ENCODE measurements at regions not wholly inside any gene's neighbourhood (a gene's known extent, or its start where the extent isn't known, plus 50 kb on each side); places are given as distances from the start of the nearest gene placed in this dataset.

DNA sequence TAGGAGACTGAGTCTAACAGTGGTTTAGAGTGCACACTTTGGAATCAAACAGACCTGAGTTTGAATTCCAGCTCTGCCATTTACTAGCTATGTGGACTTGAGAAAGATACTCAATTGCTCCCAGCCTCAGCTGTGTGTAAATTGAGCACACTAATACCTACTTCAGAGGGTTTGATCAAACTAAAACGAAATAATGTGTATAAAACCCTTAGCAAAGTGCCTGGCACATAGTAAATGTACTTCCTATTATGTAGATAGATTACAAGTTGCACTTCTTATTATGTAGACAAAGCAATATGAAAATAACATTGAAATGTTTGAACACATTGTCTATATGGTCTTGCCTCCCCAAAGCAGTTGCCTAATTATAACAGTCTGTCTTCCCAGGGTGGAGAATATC, 180.6 kb downstream of the ANXA2 start:
- ATAC-seq (ENCODE audit: low read depth) (no peak), DNase-seq (no peak)
- Mint-ChIP-seq H3K9me3 (no peaks in the 10 kb centered on the region), H3K27ac (no peak overlapping the region), H3K4me1 (no peaks in the 10 kb centered on the region), H3K4me3 (no peak overlapping the region), H3K27me3 (peaks cover 15% of the 10 kb centered on the region), H3K36me3 (no peaks in the 10 kb centered on the region)
- POLR2A ChIA-PET: no interaction called here

DNA sequence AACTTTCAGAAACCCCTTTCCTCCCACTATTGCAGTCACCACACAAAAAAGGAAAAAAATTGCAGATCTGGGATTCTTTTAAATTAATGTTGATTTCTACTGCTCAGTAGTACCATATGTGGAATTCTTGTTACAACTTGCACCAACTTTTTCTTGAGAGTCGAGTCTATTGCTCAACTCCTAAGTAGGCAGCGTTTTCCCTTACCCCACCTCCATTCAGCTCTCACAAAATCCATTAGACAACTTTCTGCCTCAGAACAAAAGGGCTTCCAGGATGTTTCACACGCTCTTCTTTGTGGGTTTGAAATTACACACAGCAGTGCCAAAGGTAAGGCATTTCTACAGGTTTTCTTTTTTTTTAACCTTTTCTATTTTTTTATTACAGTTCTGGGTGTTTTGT, 179.5 kb downstream of the ANXA2 start:
- ATAC-seq (ENCODE audit: low read depth): no peak

DNA sequence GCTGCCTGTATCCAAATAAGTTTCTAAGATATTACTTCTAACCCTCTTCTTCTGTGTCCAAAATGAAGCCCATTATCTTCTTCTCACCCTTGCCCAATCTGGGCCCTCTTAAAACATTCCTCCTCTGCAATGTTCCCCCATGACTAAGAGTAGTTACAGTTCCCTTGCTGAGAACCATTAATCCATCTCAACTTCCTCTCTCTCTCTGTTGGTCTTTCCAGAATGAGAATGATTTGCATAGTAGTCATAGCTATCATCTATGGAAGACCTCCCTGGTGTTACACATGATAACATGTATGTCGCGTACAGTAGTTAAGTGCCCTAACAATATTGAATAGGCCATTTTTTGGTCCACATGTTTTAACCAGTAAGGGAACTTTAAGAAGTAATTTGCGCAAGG, 177.9 kb downstream of the ANXA2 start:
- Mint-ChIP-seq H3K4me3 (no peak overlapping the region), H3K27ac (no peak overlapping the region), H3K9me3 (no peaks in the 10 kb centered on the region), H3K36me3 (no peaks in the 10 kb centered on the region), H3K4me1 (no peaks in the 10 kb centered on the region), H3K27me3 (peaks cover 15% of the 10 kb centered on the region)
- ATAC-seq (ENCODE audit: low read depth) (no peak), DNase-seq (no peak)
- POLR2A ChIA-PET: no interaction called here

More for the DNA sequence above, 179.5 kb downstream of the ANXA2 start:
- Mint-ChIP-seq H3K27me3 (peaks cover 15% of the 10 kb centered on the region), H3K9me3 (no peaks in the 10 kb centered on the region), H3K4me3 (no peak overlapping the region), H3K36me3 (no peaks in the 10 kb centered on the region), H3K4me1 (no peaks in the 10 kb centered on the region), H3K27ac (no peak overlapping the region)
- POLR2A ChIA-PET: no interaction called here
- DNase-seq: no peak

DNA sequence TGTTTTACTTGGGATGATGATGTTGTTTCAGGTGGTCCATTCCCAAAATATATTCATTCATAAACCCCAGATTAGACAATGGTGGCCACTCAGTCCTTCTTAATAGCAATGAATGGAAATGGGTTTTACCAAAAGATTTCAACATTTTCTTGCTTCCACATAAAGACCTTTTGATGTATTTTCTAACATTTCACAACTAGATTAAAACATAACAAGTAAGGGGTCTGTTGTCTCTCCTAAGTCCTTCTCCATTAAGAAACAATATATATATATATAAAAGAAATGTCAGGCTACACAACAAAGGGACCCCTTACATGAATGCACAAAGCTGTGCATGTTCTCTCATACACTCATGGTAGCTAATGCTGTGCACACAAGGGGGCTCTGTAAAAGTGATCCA, 176.4 kb downstream of the ANXA2 start:
- Mint-ChIP-seq H3K36me3 (no peaks in the 10 kb centered on the region), H3K27ac (no peak overlapping the region), H3K4me3 (no peak overlapping the region), H3K4me1 (peaks cover 2% of the 10 kb centered on the region), H3K9me3 (no peaks in the 10 kb centered on the region), H3K27me3 (peaks cover 12% of the 10 kb centered on the region)
- POLR2A ChIA-PET: no interaction called here
- DNase-seq (no peak), ATAC-seq (ENCODE audit: low read depth) (no peak)

DNA sequence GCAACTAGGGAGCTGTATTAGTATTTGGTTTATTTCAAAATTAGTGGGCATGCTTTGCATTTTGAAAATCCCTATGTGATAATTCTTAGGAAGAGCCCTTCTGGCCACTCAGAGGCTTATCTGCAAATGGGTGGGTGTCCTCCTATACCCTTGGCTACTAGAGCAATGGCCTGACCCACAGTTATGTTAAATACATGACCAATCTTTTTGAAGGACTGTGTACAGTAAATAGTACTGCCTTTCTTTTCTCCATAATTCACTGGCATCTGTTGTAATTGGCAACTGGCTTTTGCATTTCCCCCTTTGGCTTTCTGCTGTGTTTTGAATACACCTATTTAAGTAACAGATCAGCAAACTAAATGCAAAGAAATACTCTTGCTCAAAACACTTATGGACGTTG, 175.4 kb downstream of the ANXA2 start:
- peaks cover 2% of the 10 kb centered on the region for H3K4me1 Mint-ChIP-seq
- peaks cover 10% of the 10 kb centered on the region for H3K27me3 Mint-ChIP-seq
- H3K4me3 Mint-ChIP-seq: no peak overlapping the region
- H3K9me3 Mint-ChIP-seq: no peaks in the 10 kb centered on the region
- ATAC-seq (ENCODE audit: low read depth): no peak
- POLR2A ChIA-PET: no interaction called here
- DNase-seq: no peak
- no peaks in the 10 kb centered on the region for H3K36me3 Mint-ChIP-seq
- no peak overlapping the region for H3K27ac Mint-ChIP-seq

DNA sequence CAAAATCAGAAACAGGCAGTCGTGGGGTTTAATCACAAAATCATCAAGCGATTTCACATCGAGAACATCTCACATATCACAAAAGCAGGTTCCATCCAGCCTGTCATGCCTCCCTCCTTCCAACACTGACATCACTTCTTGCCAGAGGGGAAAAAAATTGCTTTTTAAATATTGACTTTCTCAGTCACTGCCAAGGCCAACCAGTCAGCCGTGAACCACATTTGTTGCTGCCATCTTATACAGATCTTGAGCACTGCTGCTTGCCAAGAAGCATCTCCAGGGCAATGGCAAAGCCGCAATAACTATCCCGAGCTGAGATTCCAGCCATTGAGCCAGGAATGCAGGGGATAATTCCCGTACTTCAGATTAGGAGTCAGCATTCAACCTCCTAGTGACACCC, 174.6 kb downstream of the ANXA2 start:
- DNase-seq (no peak), ATAC-seq (ENCODE audit: low read depth) (no peak)
- POLR2A ChIA-PET: no interaction called here
- no peaks in the 10 kb centered on the region for H3K36me3 Mint-ChIP-seq
- peaks cover 2% of the 10 kb centered on the region for H3K4me1 Mint-ChIP-seq
- peaks cover 10% of the 10 kb centered on the region for H3K27me3 Mint-ChIP-seq
- H3K9me3 Mint-ChIP-seq: no peaks in the 10 kb centered on the region
- no peak overlapping the region for H3K4me3 Mint-ChIP-seq
- H3K27ac Mint-ChIP-seq: no peak overlapping the region

DNA sequence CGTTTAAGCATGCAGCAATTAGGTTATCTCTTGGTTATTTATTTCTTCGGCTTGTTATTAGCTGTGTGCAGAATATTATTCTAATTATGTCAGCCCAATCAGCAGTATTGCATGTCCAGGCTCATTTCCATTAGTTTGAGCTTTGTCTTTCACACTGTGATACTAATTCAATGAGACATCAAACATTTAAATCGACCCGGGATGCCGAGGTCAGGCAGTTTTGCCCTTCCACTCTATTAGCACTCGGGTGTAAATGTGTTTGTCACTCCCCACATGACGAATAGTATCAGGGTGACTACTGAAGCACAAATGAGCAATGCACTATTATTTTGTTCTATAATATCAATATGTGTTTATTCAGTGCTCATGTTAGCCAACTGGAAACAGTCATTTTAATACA, 170.9 kb downstream of the ANXA2 start:
- H3K27ac Mint-ChIP-seq: no peak overlapping the region
- DNase-seq: no peak
- peaks cover 4% of the 10 kb centered on the region for H3K4me1 Mint-ChIP-seq
- no peaks in the 10 kb centered on the region for H3K36me3 Mint-ChIP-seq
- ATAC-seq (ENCODE audit: low read depth): no peak
- no peaks in the 10 kb centered on the region for H3K9me3 Mint-ChIP-seq
- no peak overlapping the region for H3K4me3 Mint-ChIP-seq
- no peaks in the 10 kb centered on the region for H3K27me3 Mint-ChIP-seq
- POLR2A ChIA-PET: no interaction called here

DNA sequence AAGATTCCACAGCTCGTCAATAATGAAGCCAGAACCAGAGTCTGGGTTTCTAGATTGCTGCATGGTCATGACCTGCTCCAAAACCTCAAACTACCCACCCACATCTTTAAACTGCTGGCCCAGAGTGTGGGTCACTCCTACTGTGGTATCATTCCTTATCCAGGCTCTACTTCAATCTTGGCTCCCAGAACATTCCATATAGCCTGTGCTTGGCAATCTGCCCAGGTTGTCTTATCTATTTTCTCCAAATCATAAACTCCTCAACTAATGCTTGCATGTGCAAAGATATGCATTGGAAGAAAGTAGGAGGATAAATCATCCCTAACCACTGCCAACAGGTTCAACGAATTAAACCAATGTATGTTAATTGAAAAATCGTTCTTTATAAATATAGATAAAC, 169.7 kb downstream of the ANXA2 start:
- no peak overlapping the region for H3K27ac Mint-ChIP-seq
- ATAC-seq (ENCODE audit: low read depth) (no peak), DNase-seq (no peak)
- peaks cover 4% of the 10 kb centered on the region for H3K4me1 Mint-ChIP-seq
- POLR2A ChIA-PET: no interaction called here
- H3K4me3 Mint-ChIP-seq: no peak overlapping the region
- H3K27me3 Mint-ChIP-seq: no peaks in the 10 kb centered on the region
- H3K9me3 Mint-ChIP-seq: no peaks in the 10 kb centered on the region
- no peaks in the 10 kb centered on the region for H3K36me3 Mint-ChIP-seq

DNA sequence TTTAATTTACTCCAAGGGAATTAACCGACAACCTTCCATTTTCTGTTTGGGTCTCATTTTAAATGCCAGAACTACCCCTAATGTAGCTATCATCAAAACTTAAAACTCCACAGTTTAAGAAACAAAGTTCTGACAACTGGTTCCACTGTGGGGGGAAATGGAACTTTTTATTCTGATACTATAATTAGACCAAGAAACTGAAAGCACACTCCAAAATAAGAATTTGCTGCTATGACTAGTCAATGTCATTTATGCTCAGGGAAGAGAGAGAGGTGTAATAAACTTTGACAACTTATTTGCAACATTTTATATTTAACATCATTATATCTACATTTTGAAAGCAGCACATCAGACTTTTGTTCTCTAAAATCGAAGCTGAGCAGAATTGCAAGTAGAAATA, 169.2 kb downstream of the ANXA2 start:
- no peaks in the 10 kb centered on the region for H3K36me3 Mint-ChIP-seq
- no peak for ATAC-seq (ENCODE audit: low read depth)
- no peaks in the 10 kb centered on the region for H3K9me3 Mint-ChIP-seq
- no peak overlapping the region for H3K4me3 Mint-ChIP-seq
- H3K27ac Mint-ChIP-seq: no peak overlapping the region
- no peak for DNase-seq
- POLR2A ChIA-PET: no interaction called here
- no peaks in the 10 kb centered on the region for H3K27me3 Mint-ChIP-seq
- H3K4me1 Mint-ChIP-seq: peaks cover 4% of the 10 kb centered on the region

DNA sequence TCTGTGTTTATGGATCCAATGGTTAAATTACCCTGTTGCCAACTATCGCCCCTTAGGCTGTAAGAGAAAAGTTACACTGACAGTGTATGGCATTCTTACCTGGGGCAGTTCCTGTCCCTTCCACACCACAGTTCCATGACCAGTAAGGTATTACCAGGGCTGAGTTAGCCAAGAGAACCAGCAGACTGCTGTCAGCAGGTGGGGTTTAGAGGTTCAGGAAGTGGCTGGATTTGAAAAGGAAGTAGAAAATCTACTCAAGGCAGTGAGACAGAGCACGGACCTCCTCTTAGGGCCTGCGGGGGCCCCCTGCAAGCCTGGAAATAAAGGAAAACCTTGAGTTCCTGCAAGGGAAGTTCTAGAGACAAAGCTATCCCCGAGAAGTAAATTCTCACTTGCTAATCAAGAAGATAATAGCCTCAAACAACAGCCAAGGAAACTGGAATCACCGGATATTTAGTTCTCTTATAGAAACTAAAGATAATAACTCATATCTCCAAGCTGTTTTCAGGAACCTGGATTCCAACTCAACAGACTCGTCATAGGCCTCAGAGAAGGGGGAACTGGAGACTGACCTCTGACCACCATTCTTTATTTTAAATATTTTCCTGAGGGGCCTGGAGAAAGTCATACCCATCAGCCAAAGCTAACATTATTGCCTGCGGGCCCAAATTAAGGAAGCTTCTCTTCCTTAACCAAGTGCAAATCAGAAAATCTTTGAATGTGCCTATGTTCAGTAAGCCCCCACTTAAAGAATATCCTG, 161.7 kb downstream of the ANXA2 start:
- POLR2A ChIA-PET: no interaction called here
- Mint-ChIP-seq H3K27ac (no peak overlapping the region), H3K4me1 (peaks cover 9% of the 10 kb centered on the region), H3K36me3 (peaks cover 7% of the 10 kb centered on the region), H3K4me3 (no peak overlapping the region), H3K9me3 (peaks cover 4% of the 10 kb centered on the region), H3K27me3 (peaks cover 20% of the 10 kb centered on the region)
- DNase-seq: no peak
- ATAC-seq (ENCODE audit: low read depth): peak; percentile 30

DNA sequence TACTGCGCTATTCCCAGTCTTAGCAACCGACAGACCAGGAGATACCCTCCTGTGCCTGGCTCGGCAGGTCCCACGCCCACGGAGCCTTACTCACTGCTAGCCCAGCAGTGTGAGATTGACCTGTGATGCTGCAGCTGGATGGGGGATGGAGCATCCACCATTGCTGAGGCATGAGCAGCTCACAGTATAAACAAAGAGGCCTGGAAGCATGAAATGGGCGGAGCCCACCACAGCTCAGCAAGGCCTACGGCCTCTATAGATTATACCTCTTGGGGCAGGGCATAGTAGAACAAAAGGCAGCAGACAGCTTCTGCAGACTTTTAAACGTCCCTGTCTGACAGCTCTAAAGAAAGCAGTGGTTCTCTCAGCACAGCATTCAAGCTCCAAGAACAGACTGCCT, 160.3 kb downstream of the ANXA2 start:
- Mint-ChIP-seq H3K9me3 (peaks cover 5% of the 10 kb centered on the region), H3K36me3 (peaks cover 7% of the 10 kb centered on the region), H3K27me3 (peaks cover 29% of the 10 kb centered on the region), H3K4me3 (no peak overlapping the region), H3K4me1 (peaks cover 9% of the 10 kb centered on the region), H3K27ac (no peak overlapping the region)
- no peak for DNase-seq
- ATAC-seq (ENCODE audit: low read depth): no peak
- POLR2A ChIA-PET: no interaction called here

DNA sequence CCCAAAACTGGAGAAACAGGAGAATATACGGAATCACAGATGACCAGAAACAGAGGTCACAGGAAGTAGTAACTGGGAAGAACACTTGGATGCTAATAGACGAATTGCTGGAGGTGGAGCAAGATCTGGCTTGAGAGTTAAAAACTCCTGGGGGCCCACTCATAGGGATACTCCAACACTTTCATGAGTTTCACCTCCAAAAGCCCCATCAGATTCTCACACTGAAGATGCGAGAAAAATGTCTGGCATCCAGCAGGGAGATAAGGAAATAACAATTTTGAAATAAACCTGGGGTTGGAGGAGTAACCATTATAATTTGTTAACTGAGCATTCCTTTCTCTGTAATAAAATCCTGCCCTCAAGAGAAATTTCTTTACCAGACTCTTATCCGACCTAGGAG, 154.0 kb downstream of the ANXA2 start:
- Mint-ChIP-seq H3K4me3 (no peak overlapping the region), H3K9me3 (peaks cover 4% of the 10 kb centered on the region), H3K27me3 (peaks cover 71% of the 10 kb centered on the region), H3K36me3 (peaks cover 2% of the 10 kb centered on the region), H3K27ac (peak overlapping the region; percentile 36), H3K4me1 (peaks cover 2% of the 10 kb centered on the region)
- ATAC-seq (ENCODE audit: low read depth): no peak
- POLR2A ChIA-PET: no interaction called here
- DNase-seq: no peak

DNA sequence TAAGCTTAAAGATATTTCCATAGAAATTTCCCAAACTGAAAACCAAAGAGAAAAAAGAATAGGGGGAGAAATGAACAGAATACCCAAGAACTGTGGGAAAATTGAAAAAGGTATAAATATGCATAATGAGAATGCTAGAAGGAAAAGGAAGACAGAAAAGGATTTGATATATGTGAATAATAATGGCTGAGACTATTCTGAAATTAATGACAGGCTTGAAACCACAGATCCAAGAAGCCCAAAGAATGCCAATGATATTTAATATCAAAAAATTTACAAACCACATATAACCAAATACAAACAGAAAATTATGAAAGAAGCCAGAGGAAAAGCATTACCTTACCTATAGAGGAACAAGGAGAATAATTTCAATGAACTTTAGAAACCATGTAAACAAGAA, 153.0 kb downstream of the ANXA2 start:
- ATAC-seq (ENCODE audit: low read depth) (no peak), DNase-seq (no peak)
- Mint-ChIP-seq H3K27me3 (peaks cover 70% of the 10 kb centered on the region), H3K9me3 (peaks cover 2% of the 10 kb centered on the region), H3K4me3 (no peak overlapping the region), H3K27ac (no peak overlapping the region), H3K36me3 (no peaks in the 10 kb centered on the region), H3K4me1 (no peaks in the 10 kb centered on the region)
- POLR2A ChIA-PET: no interaction called here

DNA sequence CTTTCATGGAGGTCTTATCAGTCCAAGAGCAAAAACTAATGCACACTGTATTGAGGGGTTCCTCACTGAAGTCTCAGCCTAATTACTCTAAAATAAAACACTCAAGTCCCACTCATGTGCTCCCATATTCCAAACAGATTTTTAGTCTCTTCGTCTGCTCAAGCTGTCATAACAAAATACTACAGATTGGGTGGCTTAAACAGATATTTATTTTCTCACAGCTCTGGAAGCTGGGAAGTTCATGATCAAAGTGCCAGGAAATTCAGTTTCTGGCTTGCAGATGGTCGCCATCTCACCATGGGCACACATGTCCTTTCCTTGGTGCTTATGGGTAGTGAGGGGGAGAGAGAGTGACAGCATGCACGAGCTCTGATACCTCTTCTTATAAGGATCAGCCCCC, 147.5 kb downstream of the ANXA2 start:
- H3K36me3 Mint-ChIP-seq: no peaks in the 10 kb centered on the region
- H3K4me1 Mint-ChIP-seq: peaks cover 1% of the 10 kb centered on the region
- H3K9me3 Mint-ChIP-seq: no peaks in the 10 kb centered on the region

More for the DNA sequence above, 147.5 kb downstream of the ANXA2 start:
- ATAC-seq (ENCODE audit: low read depth) (no peak), DNase-seq (no peak)
- POLR2A ChIA-PET: no interaction called here
- H3K27me3 Mint-ChIP-seq: peaks cover 51% of the 10 kb centered on the region
- H3K4me3 Mint-ChIP-seq: no peak overlapping the region
- no peak overlapping the region for H3K27ac Mint-ChIP-seq

All from activated naive CD8-positive, alpha-beta T cell treated with anti-CD3 and anti-CD28 coated beads, Interleukin-2, amount 10 ng/mL, durations not matched to agents 7 days and 5 days (primary cell).